Activated effector memory CD4-positive, alpha-beta T cell treated with anti-CD3 and anti-CD28 coated beads, Interleukin-2, amount 50 U/mL, for 16 hours (primary cell): ENCODE measurements at regions not wholly inside any gene's neighbourhood (a gene's known extent, or its start where the extent isn't known, plus 50 kb on each side); places are given as distances from the start of the nearest gene placed in this dataset.
"Not testable (repeated sequence)": the region's sequence is repeated elsewhere in the genome, so short reads cannot be mapped to it uniquely, and the experiment has no call there.

Experiments used
- DNase-seq: peaks from one replicate; pipeline ENCODE4 v3.0.0-alpha.2; 2020

- DNase-seq: peak; percentile 46
Measured at GRCh38 chr2:8612734-8613179, 69.1 kb upstream of the ID2 start.

- not testable (repeated sequence) for DNase-seq
Measured at GRCh38 chr2:8613207-8613999, 68.5 kb upstream of the ID2 start.

GRCh38 chr2:8614646-8615045, 67.2 kb upstream of the ID2 start:
- DNase-seq: peak; percentile 16

- peak; percentile 41 for DNase-seq
Measured at GRCh38 chr2:8615252-8615575, 66.6 kb upstream of the ID2 start.

- DNase-seq: peak; percentile 57
Measured at GRCh38 chr2:8615576-8616281, 66.1 kb upstream of the ID2 start.

- no peak for DNase-seq
Measured at GRCh38 chr2:8617048-8617447, 64.8 kb upstream of the ID2 start.

GRCh38 chr2:8617590-8617989, 64.3 kb upstream of the ID2 start:
- DNase-seq: peak; percentile 37

- peak; percentile 24 for DNase-seq
Measured at GRCh38 chr2:8619071-8619470, 62.8 kb upstream of the ID2 start.

- no peak for DNase-seq
Measured at GRCh38 chr2:8620611-8621382, 61.1 kb upstream of the ID2 start.

GRCh38 chr2:8622199-8622911, 59.5 kb upstream of the ID2 start:
- peak; percentile 45 for DNase-seq

GRCh38 chr2:8622924-8623465, 58.9 kb upstream of the ID2 start:
- no peak for DNase-seq

GRCh38 chr2:8623576-8623957, 58.3 kb upstream of the ID2 start:
- DNase-seq: peak; percentile 9

- peak; percentile 41 for DNase-seq
Measured at GRCh38 chr2:8623958-8624591, 57.8 kb upstream of the ID2 start.

GRCh38 chr2:8624855-8625398, 56.9 kb upstream of the ID2 start:
- no peak for DNase-seq

GRCh38 chr2:8625399-8626300, 56.2 kb upstream of the ID2 start:
- no peak for DNase-seq

- DNase-seq: no peak
Measured at GRCh38 chr2:8626572-8626971, 55.3 kb upstream of the ID2 start.

- peak; percentile 56 for DNase-seq
Measured at GRCh38 chr2:8627019-8627691, 54.7 kb upstream of the ID2 start.

- no peak for DNase-seq
Measured at GRCh38 chr2:8627692-8628085, 54.2 kb upstream of the ID2 start.

- peak; percentile 55 for DNase-seq
Measured at GRCh38 chr2:8628179-8628865, 53.5 kb upstream of the ID2 start.

GRCh38 chr2:8628866-8629209, 53.0 kb upstream of the ID2 start:
- DNase-seq: no peak
